ENCODE measurements at regions not wholly inside any gene's neighbourhood (a gene's known extent, or its start where the extent isn't known, plus 50 kb on each side); places are given as distances from the start of the nearest gene placed in this dataset.
A peak's percentile ranks its signal among the peaks of the same experiment; 100 is the strongest.

GRCh38 chr10:123294109-123294508 lies 139.9 kb downstream of the BUB3 start:
- Histone ChIP-seq H3K9me3 (ENCODE audit: control insufficient read depth, low read length) (no peaks in the 10 kb centered on the region), H3K27ac (ENCODE audit: low read depth, low read length, severe bottlenecking) (no peak overlapping the region), H3K36me3 (ENCODE audit: control insufficient read depth, insufficient read depth, low read length) (no peaks in the 10 kb centered on the region), H3K4me1 (ENCODE audit: control insufficient read depth, insufficient read depth, low read length, poor library complexity, severe bottlenecking) (no peaks in the 10 kb centered on the region), H3K4me3 (ENCODE audit: extremely low read depth, insufficient read depth, low read length, poor library complexity, severe bottlenecking) (no peak overlapping the region)
- 92 to 95% methylated on average over 4 of the region's 5 CpGs for WGBS, 2 experiments (ENCODE audit: insufficient coverage in 2 of 2)

DNA sequence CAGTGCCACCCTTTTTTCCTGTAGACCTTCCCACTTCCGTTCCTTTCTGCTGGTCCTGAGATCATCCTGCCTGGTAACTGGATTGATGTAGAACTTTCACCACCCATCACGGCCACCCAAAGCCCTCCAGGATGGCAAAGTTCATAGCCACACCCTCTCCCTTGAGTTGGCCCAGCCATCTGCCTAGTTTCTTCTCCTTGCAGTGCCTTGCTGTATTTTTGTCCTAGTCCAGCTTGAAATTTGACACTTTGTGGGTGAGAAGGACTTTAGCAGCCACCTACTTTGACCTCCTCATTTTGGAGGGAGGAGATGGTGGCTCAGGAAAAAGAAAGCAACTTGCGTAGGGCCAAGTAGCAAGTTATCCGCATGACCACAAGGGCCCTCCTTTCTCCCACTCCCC lies 140.7 kb downstream of the BUB3 start:
- Histone ChIP-seq H3K4me1 (ENCODE audit: control insufficient read depth, insufficient read depth, low read length, poor library complexity, severe bottlenecking) (no peaks in the 10 kb centered on the region), H3K27ac (ENCODE audit: low read depth, low read length, severe bottlenecking) (no peak overlapping the region), H3K9me3 (ENCODE audit: control insufficient read depth, low read length) (no peaks in the 10 kb centered on the region), H3K4me3 (ENCODE audit: extremely low read depth, insufficient read depth, low read length, poor library complexity, severe bottlenecking) (no peak overlapping the region), H3K36me3 (ENCODE audit: control insufficient read depth, insufficient read depth, low read length) (no peaks in the 10 kb centered on the region)
- WGBS, 2 experiments (ENCODE audit: insufficient coverage in 2 of 2): 100% methylated on average over 1 of the region's 4 CpGs

DNA sequence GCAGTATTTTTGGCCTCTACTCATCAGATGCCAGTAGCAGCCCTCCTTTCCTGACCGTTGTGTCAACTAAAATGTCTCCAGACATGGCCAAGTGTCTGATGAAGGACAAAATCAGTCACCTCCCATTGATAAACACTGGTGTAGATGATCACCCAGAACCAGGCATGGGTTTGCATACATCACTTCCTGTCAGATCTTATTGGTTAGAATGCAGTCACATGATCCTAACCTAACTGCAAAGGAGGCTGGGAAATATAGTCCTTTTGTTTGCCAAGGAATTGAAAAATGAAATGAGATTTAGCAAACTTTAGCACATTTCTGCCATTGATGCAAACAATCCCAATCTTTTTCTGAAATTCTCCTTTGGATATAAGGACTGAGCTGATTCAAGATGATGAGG lies 141.4 kb downstream of the BUB3 start:
- H3K4me1 ChIP-seq (ENCODE audit: control insufficient read depth, insufficient read depth, low read length, poor library complexity, severe bottlenecking): no peaks in the 10 kb centered on the region
- H3K36me3 ChIP-seq (ENCODE audit: control insufficient read depth, insufficient read depth, low read length): no peaks in the 10 kb centered on the region
- H3K27ac ChIP-seq (ENCODE audit: low read depth, low read length, severe bottlenecking): no peak overlapping the region
- no peaks in the 10 kb centered on the region for H3K9me3 ChIP-seq (ENCODE audit: control insufficient read depth, low read length)
- WGBS, 2 experiments (ENCODE audit: insufficient coverage in 2 of 2): no CpG with 5 or more reads among the region's 1 CpG
- H3K4me3 ChIP-seq (ENCODE audit: extremely low read depth, insufficient read depth, low read length, poor library complexity, severe bottlenecking): no peak overlapping the region

GRCh38 chr10:123297175-123297574 lies 143.0 kb downstream of the BUB3 start:
- H3K9me3 ChIP-seq (ENCODE audit: control insufficient read depth, low read length): no peaks in the 10 kb centered on the region

GRCh38 chr10:123298583-123298982 lies 144.4 kb downstream of the BUB3 start:
- WGBS, 2 experiments (ENCODE audit: insufficient coverage in 2 of 2): no CpG with 5 or more reads among the region's 5 CpGs
- Histone ChIP-seq H3K36me3 (ENCODE audit: control insufficient read depth, insufficient read depth, low read length) (no peaks in the 10 kb centered on the region), H3K9me3 (ENCODE audit: control insufficient read depth, low read length) (no peaks in the 10 kb centered on the region), H3K4me3 (ENCODE audit: extremely low read depth, insufficient read depth, low read length, poor library complexity, severe bottlenecking) (no peak overlapping the region), H3K4me1 (ENCODE audit: control insufficient read depth, insufficient read depth, low read length, poor library complexity, severe bottlenecking) (peaks cover 7% of the 10 kb centered on the region), H3K27ac (ENCODE audit: low read depth, low read length, severe bottlenecking) (no peak overlapping the region)

More at GRCh38 chr10:123297175-123297574, 143.0 kb downstream of the BUB3 start:
- H3K4me1 ChIP-seq (ENCODE audit: control insufficient read depth, insufficient read depth, low read length, poor library complexity, severe bottlenecking): peaks cover 7% of the 10 kb centered on the region
- H3K27ac ChIP-seq (ENCODE audit: low read depth, low read length, severe bottlenecking): no peak overlapping the region
- no peaks in the 10 kb centered on the region for H3K36me3 ChIP-seq (ENCODE audit: control insufficient read depth, insufficient read depth, low read length)
- H3K4me3 ChIP-seq (ENCODE audit: extremely low read depth, insufficient read depth, low read length, poor library complexity, severe bottlenecking): no peak overlapping the region
- 73 to 90% methylated on average over 1 to 3 of the region's 3 CpGs for WGBS, 2 experiments (ENCODE audit: insufficient coverage in 2 of 2)

GRCh38 chr10:123299598-123299997 lies 145.4 kb downstream of the BUB3 start:
- WGBS, 2 experiments (ENCODE audit: insufficient coverage in 2 of 2): 85 to 91% methylated on average over 4 to 6 of the region's 6 CpGs
- peaks cover 7% of the 10 kb centered on the region for H3K4me1 ChIP-seq (ENCODE audit: control insufficient read depth, insufficient read depth, low read length, poor library complexity, severe bottlenecking)

DNA sequence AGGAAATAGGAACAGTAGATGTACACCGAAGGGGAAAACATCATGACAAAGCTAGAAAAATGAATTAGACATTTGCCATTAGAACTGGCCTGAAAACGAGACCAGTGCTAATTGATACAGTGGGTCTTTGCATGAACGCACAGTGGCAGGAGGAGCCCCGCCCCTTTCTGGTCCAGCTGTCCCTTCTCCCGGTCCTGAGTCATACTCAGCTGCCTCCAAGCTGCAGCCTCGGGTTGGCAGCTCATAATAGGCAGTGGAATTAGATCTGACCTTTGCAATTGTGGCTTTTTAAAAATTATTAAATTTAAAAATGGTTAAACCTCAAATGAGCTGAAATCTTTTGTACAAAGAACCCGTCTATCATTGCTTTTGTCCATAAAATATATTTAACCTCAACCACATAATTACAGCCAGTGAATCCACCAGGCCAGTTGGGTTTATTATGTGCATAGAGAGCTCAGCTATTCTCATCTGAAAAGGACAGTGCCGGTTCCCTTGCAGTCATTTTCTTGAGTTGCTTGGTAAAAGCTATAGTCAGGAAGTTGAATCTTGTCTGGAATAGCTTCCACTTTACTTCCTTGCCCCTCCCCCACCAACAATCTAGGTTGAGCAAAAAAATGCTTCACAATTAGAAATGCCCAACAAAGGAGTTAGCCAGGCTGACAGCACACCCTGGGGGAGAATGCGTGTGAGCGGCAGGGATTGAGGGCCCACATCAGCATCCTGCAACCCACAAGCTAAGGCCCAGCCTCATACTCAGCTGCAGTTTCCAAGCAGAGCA lies 147.1 kb downstream of the BUB3 start:
- Histone ChIP-seq H3K36me3 (ENCODE audit: control insufficient read depth, insufficient read depth, low read length) (no peaks in the 10 kb centered on the region), H3K4me3 (ENCODE audit: extremely low read depth, insufficient read depth, low read length, poor library complexity, severe bottlenecking) (no peak overlapping the region), H3K27ac (ENCODE audit: low read depth, low read length, severe bottlenecking) (peak overlapping the region; percentile 79), H3K9me3 (ENCODE audit: control insufficient read depth, low read length) (no peaks in the 10 kb centered on the region), H3K4me1 (ENCODE audit: control insufficient read depth, insufficient read depth, low read length, poor library complexity, severe bottlenecking) (peaks cover 7% of the 10 kb centered on the region)
- WGBS, 2 experiments (ENCODE audit: insufficient coverage in 2 of 2): 58 to 66% methylated on average over 7 to 9 of the region's 10 CpGs

More at GRCh38 chr10:123299598-123299997, 145.4 kb downstream of the BUB3 start:
- no peaks in the 10 kb centered on the region for H3K36me3 ChIP-seq (ENCODE audit: control insufficient read depth, insufficient read depth, low read length)
- H3K4me3 ChIP-seq (ENCODE audit: extremely low read depth, insufficient read depth, low read length, poor library complexity, severe bottlenecking): no peak overlapping the region
- H3K27ac ChIP-seq (ENCODE audit: low read depth, low read length, severe bottlenecking): no peak overlapping the region
- H3K9me3 ChIP-seq (ENCODE audit: control insufficient read depth, low read length): no peaks in the 10 kb centered on the region

GRCh38 chr10:123303581-123304337 lies 149.6 kb downstream of the BUB3 start:
- WGBS, 2 experiments (ENCODE audit: insufficient coverage in 2 of 2): 96 to 97% methylated on average over 5 of the region's 6 CpGs
- H3K4me3 ChIP-seq (ENCODE audit: extremely low read depth, insufficient read depth, low read length, poor library complexity, severe bottlenecking): no peak overlapping the region
- no peaks in the 10 kb centered on the region for H3K36me3 ChIP-seq (ENCODE audit: control insufficient read depth, insufficient read depth, low read length)
- peaks cover 7% of the 10 kb centered on the region for H3K4me1 ChIP-seq (ENCODE audit: control insufficient read depth, insufficient read depth, low read length, poor library complexity, severe bottlenecking)
- H3K27ac ChIP-seq (ENCODE audit: low read depth, low read length, severe bottlenecking): no peak overlapping the region
- H3K9me3 ChIP-seq (ENCODE audit: control insufficient read depth, low read length): no peaks in the 10 kb centered on the region

- no peaks in the 10 kb centered on the region for H3K36me3 ChIP-seq (ENCODE audit: control insufficient read depth, insufficient read depth, low read length)
- H3K9me3 ChIP-seq (ENCODE audit: control insufficient read depth, low read length): no peaks in the 10 kb centered on the region
These were observed 151.5 kb downstream of the BUB3 start for GRCh38 chr10:123305671-123306070.

GRCh38 chr10:123306290-123306689 lies 152.1 kb downstream of the BUB3 start:
- 77 to 98% methylated on average over 6 to 7 of the region's 7 CpGs for WGBS, 2 experiments (ENCODE audit: insufficient coverage in 2 of 2)
- Histone ChIP-seq H3K27ac (ENCODE audit: low read depth, low read length, severe bottlenecking) (no peak overlapping the region), H3K4me1 (ENCODE audit: control insufficient read depth, insufficient read depth, low read length, poor library complexity, severe bottlenecking) (peaks cover 2% of the 10 kb centered on the region), H3K4me3 (ENCODE audit: extremely low read depth, insufficient read depth, low read length, poor library complexity, severe bottlenecking) (no peak overlapping the region), H3K9me3 (ENCODE audit: control insufficient read depth, low read length) (no peaks in the 10 kb centered on the region), H3K36me3 (ENCODE audit: control insufficient read depth, insufficient read depth, low read length) (no peaks in the 10 kb centered on the region)

More at GRCh38 chr10:123305671-123306070, 151.5 kb downstream of the BUB3 start:
- no peak overlapping the region for H3K4me3 ChIP-seq (ENCODE audit: extremely low read depth, insufficient read depth, low read length, poor library complexity, severe bottlenecking)
- H3K4me1 ChIP-seq (ENCODE audit: control insufficient read depth, insufficient read depth, low read length, poor library complexity, severe bottlenecking): peaks cover 7% of the 10 kb centered on the region
- H3K27ac ChIP-seq (ENCODE audit: low read depth, low read length, severe bottlenecking): no peak overlapping the region

- H3K4me1 ChIP-seq (ENCODE audit: control insufficient read depth, insufficient read depth, low read length, poor library complexity, severe bottlenecking): no peaks in the 10 kb centered on the region
- no peak overlapping the region for H3K27ac ChIP-seq (ENCODE audit: low read depth, low read length, severe bottlenecking)
- H3K4me3 ChIP-seq (ENCODE audit: extremely low read depth, insufficient read depth, low read length, poor library complexity, severe bottlenecking): no peak overlapping the region
- no peaks in the 10 kb centered on the region for H3K36me3 ChIP-seq (ENCODE audit: control insufficient read depth, insufficient read depth, low read length)
- WGBS, 2 experiments (ENCODE audit: insufficient coverage in 2 of 2): 55 to 74% methylated on average over 4 to 6 of the region's 6 CpGs
- no peaks in the 10 kb centered on the region for H3K9me3 ChIP-seq (ENCODE audit: control insufficient read depth, low read length)
These were observed 155.5 kb downstream of the BUB3 start for GRCh38 chr10:123309731-123310130.

Data from mesodermal cell (in vitro differentiated cells).